Loucy (cell line): ENCODE measurements at regions not wholly inside any gene's neighbourhood (a gene's known extent, or its start where the extent isn't known, plus 50 kb on each side); places are given as distances from the start of the nearest gene placed in this dataset.
"Not testable (repeated sequence)": the region's sequence is repeated elsewhere in the genome, so short reads cannot be mapped to it uniquely, and the experiment has no call there.

ENCODE experiments used
- CTCF ChIP-seq: fragments of 200-600 bp; sonication (generic); conservative IDR thresholded peaks from 2 replicates; pipeline ENCODE4 v1.5.1; 2014; ENCODE audit warnings: mild to moderate bottlenecking, antibody characterized with exemption, low read length
- EZH2phosphoT487 ChIP-seq: fragments of 200-600 bp; IDR thresholded peaks from 2 replicates; pipeline ENCODE4 v1.6.1; 2018; ENCODE audit warnings: antibody characterized with exemption, mild to moderate bottlenecking, moderate library complexity, borderline replicate concordance

- not testable (repeated sequence) for TF ChIP-seq CTCF, EZH2phosphoT487
These were observed 998.9 kb upstream of the MIR17HG start for GRCh38 chr13:90348477-90349136.
